ENCODE measurements at regions not wholly inside any gene's neighbourhood (a gene's known extent, or its start where the extent isn't known, plus 50 kb on each side); places are given as distances from the start of the nearest gene placed in this dataset.
A peak's percentile ranks its signal among the peaks of the same experiment; 100 is the strongest.

GRCh38 chr1:193524616-193525015, 338.2 kb upstream of the B3GALT2 start:
- Mint-ChIP-seq H3K9me3 (peaks cover 7% of the 10 kb centered on the region), H3K27ac (no peak overlapping the region), H3K27me3 (no peaks in the 10 kb centered on the region), H3K4me1 (peaks cover 4% of the 10 kb centered on the region), H3K36me3 (ENCODE audit: low read depth) (peaks cover 10% of the 10 kb centered on the region), H3K4me3 (no peak overlapping the region)
- POLR2A ChIA-PET: interaction anchor here (1.1 to 3.2 kb wide), 3 partner anchors 15 to 45 kb away, joined by 3 to 15 read pairs (median 4); no protein-coding TSS in a partner anchor
- no peak for DNase-seq
- CTCF ChIA-PET: no interaction called here

GRCh38 chr1:193524021-193524420, 337.6 kb upstream of the B3GALT2 start:
- POLR2A ChIA-PET: interaction anchor here (1.1 to 3.2 kb wide), 2 partner anchors 16 to 45 kb away, joined by 3 to 15 read pairs; no protein-coding TSS in a partner anchor
- Mint-ChIP-seq H3K4me1 (peaks cover 4% of the 10 kb centered on the region), H3K27me3 (no peaks in the 10 kb centered on the region), H3K36me3 (ENCODE audit: low read depth) (peaks cover 12% of the 10 kb centered on the region), H3K4me3 (no peak overlapping the region), H3K27ac (no peak overlapping the region), H3K9me3 (peaks cover 11% of the 10 kb centered on the region)
- CTCF ChIA-PET: no interaction called here
- no peak for DNase-seq

- Mint-ChIP-seq H3K27me3 (no peaks in the 10 kb centered on the region), H3K27ac (no peak overlapping the region), H3K4me3 (no peak overlapping the region), H3K36me3 (ENCODE audit: low read depth) (peaks cover 7% of the 10 kb centered on the region), H3K9me3 (peaks cover 11% of the 10 kb centered on the region), H3K4me1 (peaks cover 7% of the 10 kb centered on the region)
- ChIA-PET CTCF (no interaction called here), POLR2A (no interaction called here)
- DNase-seq: no peak
These were observed 334.1 kb upstream of the B3GALT2 start for GRCh38 chr1:193520472-193520871.

DNA sequence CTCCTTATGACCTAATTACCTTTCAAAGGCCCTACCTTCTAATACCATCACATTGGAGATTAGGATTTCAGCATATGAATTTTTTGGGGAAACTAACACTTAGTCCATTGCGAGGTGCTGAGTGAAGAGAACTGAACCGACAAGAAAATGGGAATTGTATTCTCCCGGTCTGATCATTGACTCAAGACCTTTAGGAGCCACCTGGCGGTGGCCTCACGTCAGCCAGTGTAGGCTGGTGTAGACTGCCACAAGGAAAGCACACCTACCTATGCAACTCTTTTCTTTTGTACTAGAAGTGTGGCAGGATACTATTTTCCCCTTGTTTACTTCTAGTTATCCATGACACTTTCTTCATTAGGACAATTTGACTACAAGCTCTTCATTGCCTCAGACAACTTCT, 333.5 kb upstream of the B3GALT2 start:
- H3K27me3 Mint-ChIP-seq: no peaks in the 10 kb centered on the region
- no peak overlapping the region for H3K27ac Mint-ChIP-seq
- H3K36me3 Mint-ChIP-seq (ENCODE audit: low read depth): peaks cover 5% of the 10 kb centered on the region
- H3K9me3 Mint-ChIP-seq: peaks cover 11% of the 10 kb centered on the region
- no peak for DNase-seq
- H3K4me1 Mint-ChIP-seq: peaks cover 6% of the 10 kb centered on the region
- H3K4me3 Mint-ChIP-seq: no peak overlapping the region
- POLR2A ChIA-PET: no interaction called here
- CTCF ChIA-PET: no interaction called here

DNA sequence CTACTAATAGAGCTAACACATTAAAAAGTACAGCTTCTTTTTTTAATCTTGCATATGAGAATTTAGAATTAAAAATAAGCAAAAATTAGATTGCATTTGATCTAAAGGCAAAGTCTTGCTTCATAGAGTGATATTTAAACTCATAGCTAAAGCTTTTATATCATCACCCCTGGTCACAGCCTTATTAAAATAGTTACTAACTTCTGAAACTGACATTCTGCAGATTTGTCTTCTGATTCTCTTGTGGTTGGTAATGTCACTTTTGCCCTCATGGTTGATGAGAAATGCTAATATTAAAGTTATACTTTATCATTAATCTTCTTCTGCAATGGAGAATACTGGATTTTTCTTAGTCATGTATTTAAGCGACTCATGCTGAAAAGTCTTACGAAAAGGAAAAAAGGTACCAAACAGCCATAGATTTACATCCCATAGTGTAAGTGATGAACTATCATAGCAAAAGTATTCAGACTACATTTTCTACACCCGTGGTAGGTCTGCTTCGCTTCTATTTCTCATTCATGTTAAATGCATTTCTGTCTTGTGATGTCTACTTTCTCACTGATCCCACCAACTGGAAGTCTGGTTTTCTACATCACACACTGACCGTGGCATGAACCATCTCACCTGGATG, 330.5 kb upstream of the B3GALT2 start:
- DNase-seq: no peak
- ChIA-PET CTCF (no interaction called here), POLR2A (interaction anchor here (1.0 to 1.3 kb wide), 3 partner anchors 9 to 58 kb away, joined by 3 read pairs; no protein-coding TSS in a partner anchor)
- Mint-ChIP-seq H3K27ac (no peak overlapping the region), H3K9me3 (peaks cover 26% of the 10 kb centered on the region), H3K4me1 (peaks cover 6% of the 10 kb centered on the region), H3K4me3 (no peak overlapping the region), H3K27me3 (no peaks in the 10 kb centered on the region), H3K36me3 (ENCODE audit: low read depth) (peaks cover 21% of the 10 kb centered on the region)

GRCh38 chr1:193514397-193514796, 328.0 kb upstream of the B3GALT2 start:
- ChIA-PET POLR2A (no interaction called here), CTCF (no interaction called here)
- no peak for DNase-seq
- Mint-ChIP-seq H3K4me1 (peaks cover 6% of the 10 kb centered on the region), H3K9me3 (peaks cover 25% of the 10 kb centered on the region), H3K27ac (no peak overlapping the region), H3K36me3 (ENCODE audit: low read depth) (peaks cover 25% of the 10 kb centered on the region), H3K4me3 (no peak overlapping the region), H3K27me3 (no peaks in the 10 kb centered on the region)

DNA sequence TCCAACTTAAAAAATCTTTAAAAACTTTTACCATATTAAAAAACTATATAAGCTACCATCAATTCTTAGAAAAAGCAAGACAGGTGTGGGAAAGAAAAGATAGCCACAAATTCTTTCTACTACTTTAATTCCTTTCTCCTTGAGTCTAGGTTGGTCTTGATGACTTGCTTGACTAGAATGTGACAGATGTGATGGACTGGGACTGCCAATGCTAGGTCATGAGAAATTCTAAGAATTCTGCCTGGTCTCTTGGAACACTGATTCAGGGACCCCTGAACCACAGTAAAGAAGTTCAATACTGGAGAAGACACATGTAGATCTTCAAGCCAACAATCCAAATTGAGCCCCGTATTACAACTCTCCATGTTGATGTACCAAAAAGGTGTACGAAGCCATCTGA, 326.6 kb upstream of the B3GALT2 start:
- Mint-ChIP-seq H3K27ac (no peak overlapping the region), H3K27me3 (no peaks in the 10 kb centered on the region), H3K4me3 (no peak overlapping the region), H3K4me1 (peaks cover 6% of the 10 kb centered on the region), H3K36me3 (ENCODE audit: low read depth) (peaks cover 23% of the 10 kb centered on the region), H3K9me3 (peaks cover 22% of the 10 kb centered on the region)
- CTCF ChIA-PET: no interaction called here
- no peak for DNase-seq
- POLR2A ChIA-PET: no interaction called here

DNA sequence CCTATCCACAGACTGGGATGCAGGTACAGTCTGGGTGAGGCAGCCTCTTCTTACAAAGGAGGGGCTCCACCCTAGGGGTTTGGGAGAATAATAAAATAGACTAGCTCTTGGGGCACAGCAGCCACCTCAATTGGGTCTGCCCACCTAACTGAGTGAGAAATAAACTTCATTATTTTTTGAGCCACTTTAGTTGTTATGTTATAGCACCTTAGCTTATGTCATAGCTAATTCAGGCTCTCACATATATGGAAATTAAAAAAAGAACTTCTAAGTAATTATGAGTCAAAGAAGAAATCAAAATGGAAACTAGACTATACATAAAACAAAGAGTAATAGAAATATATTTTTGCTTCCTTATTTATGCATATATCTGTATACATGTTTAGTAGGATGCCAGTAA, 318.5 kb upstream of the B3GALT2 start:
- peaks cover 9% of the 10 kb centered on the region for H3K4me1 Mint-ChIP-seq
- H3K27ac Mint-ChIP-seq: no peak overlapping the region
- H3K9me3 Mint-ChIP-seq: peaks cover 2% of the 10 kb centered on the region
- H3K4me3 Mint-ChIP-seq: no peak overlapping the region
- no peak for DNase-seq
- CTCF ChIA-PET: no interaction called here
- no peaks in the 10 kb centered on the region for H3K27me3 Mint-ChIP-seq
- H3K36me3 Mint-ChIP-seq (ENCODE audit: low read depth): peaks cover 4% of the 10 kb centered on the region
- POLR2A ChIA-PET: no interaction called here

- POLR2A ChIA-PET: no interaction called here
- peaks cover 6% of the 10 kb centered on the region for H3K36me3 Mint-ChIP-seq (ENCODE audit: low read depth)
- H3K9me3 Mint-ChIP-seq: peaks cover 2% of the 10 kb centered on the region
- H3K27ac Mint-ChIP-seq: no peak overlapping the region
- no peaks in the 10 kb centered on the region for H3K4me1 Mint-ChIP-seq
- CTCF ChIA-PET: interaction anchor here (1.2 kb wide), 1 partner anchor 11 kb away, joined by 4 read pairs; no protein-coding TSS in a partner anchor
- no peak for DNase-seq
- H3K4me3 Mint-ChIP-seq: no peak overlapping the region
- no peaks in the 10 kb centered on the region for H3K27me3 Mint-ChIP-seq
These were observed 311.8 kb upstream of the B3GALT2 start for GRCh38 chr1:193498088-193498655.

DNA sequence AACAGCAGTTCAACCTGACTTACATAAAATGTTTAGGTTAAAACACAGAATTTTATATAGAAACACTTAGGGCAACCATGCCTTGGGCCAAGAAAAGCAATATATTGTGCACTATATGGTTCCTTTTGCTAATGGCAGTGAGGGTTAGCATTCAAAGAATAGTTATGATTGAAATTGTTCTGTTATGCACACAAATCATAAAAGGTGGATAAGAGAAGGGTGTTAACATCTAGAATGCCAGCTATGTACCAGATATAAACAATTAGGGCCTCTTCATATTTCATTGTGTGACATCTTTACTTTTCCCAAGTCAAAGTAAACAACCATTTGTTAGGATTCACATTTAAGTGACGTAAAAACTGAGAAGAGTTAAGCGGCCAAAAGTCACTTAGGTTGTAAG, 308.0 kb upstream of the B3GALT2 start:
- no peak overlapping the region for H3K4me3 Mint-ChIP-seq
- peaks cover 10% of the 10 kb centered on the region for H3K9me3 Mint-ChIP-seq
- peaks cover 13% of the 10 kb centered on the region for H3K4me1 Mint-ChIP-seq
- no peak overlapping the region for H3K27ac Mint-ChIP-seq
- ChIA-PET CTCF (no interaction called here), POLR2A (no interaction called here)
- H3K36me3 Mint-ChIP-seq (ENCODE audit: low read depth): peaks cover 33% of the 10 kb centered on the region
- no peaks in the 10 kb centered on the region for H3K27me3 Mint-ChIP-seq
- no peak for DNase-seq

DNA sequence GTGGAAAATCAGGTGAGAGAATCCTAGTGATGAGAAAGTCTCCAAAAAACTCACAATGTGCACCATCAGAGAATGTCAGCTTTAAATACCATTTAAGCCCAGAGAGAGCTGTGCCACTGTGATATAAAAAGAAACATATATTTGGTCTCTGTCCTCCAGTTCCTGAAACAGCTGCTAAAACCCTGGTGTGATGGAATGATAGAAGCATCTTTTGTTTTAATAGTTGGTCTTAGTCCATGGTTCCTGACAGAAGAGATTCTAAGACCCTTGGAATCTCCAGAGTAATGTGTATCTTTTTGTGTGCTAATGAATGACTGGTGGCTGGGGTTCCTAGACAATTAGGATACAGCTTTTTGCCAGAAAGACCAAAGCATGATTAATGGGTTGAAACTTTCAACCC, 302.8 kb upstream of the B3GALT2 start:
- Mint-ChIP-seq H3K27ac (no peak overlapping the region), H3K4me1 (peaks cover 34% of the 10 kb centered on the region), H3K27me3 (no peaks in the 10 kb centered on the region), H3K36me3 (ENCODE audit: low read depth) (peaks cover 63% of the 10 kb centered on the region), H3K4me3 (no peak overlapping the region), H3K9me3 (peaks cover 26% of the 10 kb centered on the region)
- no peak for DNase-seq
- ChIA-PET POLR2A (interaction anchor here (2.1 to 3.1 kb wide), 2 partner anchors 10 to 51 kb away, joined by 8 to 14 read pairs; no protein-coding TSS in a partner anchor), CTCF (interaction anchor here (0.7 to 1.6 kb wide), 2 partner anchors 10 to 58 kb away, joined by 3 read pairs; no protein-coding TSS in a partner anchor)

DNA sequence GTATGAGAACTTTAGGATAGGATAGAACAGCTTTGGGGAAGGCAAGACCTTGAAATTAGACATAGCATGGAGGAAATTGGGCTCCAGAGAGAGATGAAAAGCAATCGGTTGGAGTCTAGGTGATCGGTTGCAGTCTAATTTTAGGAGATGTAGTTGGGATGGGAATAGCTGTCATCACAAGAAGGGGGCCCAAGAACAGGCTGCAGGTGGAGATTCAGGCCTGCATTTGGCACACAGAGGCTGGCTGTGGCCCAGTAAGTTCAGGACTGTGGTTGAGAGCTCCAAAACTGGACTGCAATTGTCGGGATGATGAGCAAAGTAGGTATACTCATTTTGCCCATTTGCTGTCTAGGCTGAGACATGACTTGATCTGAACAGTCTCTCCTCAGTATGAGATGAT, 301.3 kb upstream of the B3GALT2 start:
- CTCF ChIA-PET: interaction anchor here (1.0 to 1.3 kb wide), 2 partner anchors 11 to 13 kb away, joined by 3 to 4 read pairs; no protein-coding TSS in a partner anchor
- Mint-ChIP-seq H3K9me3 (peaks cover 32% of the 10 kb centered on the region), H3K4me3 (no peak overlapping the region), H3K27me3 (no peaks in the 10 kb centered on the region), H3K4me1 (peaks cover 35% of the 10 kb centered on the region), H3K27ac (no peak overlapping the region), H3K36me3 (ENCODE audit: low read depth) (peaks cover 67% of the 10 kb centered on the region)
- POLR2A ChIA-PET: interaction anchor here (0.6 to 3.1 kb wide), 3 partner anchors 52 to 303 kb away, joined by 3 to 14 read pairs (median 4); no protein-coding TSS in a partner anchor
- no peak for DNase-seq

DNA sequence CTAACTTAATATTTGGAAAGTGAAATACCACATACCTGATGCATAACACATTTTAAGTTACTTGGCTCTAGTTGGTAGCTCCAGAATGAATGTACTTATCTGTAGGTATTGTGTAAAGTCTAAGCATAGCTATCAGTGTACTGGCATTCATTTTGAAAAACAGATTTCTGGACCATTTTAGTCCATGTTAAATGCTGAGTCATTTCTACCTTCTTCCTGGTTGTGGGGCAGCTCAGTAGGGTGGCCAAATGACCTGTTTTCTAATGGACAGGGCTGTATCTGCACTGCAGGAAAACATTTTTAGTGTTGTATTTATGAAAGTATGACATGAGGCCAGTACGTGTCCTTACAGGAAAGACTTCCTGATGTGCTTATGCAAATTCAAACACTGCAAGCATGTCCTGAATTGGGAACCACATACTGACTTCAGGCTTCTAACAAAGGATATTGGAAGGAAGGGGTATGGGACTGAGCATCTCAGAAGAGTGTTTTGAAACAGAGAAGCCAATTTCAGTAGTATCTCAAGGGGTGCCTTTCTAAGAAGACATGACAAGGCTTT, 300.3 kb upstream of the B3GALT2 start:
- Mint-ChIP-seq H3K4me1 (peaks cover 35% of the 10 kb centered on the region), H3K9me3 (peaks cover 35% of the 10 kb centered on the region), H3K27me3 (no peaks in the 10 kb centered on the region), H3K27ac (peak overlapping the region; percentile 44), H3K4me3 (no peak overlapping the region), H3K36me3 (ENCODE audit: low read depth) (peaks cover 71% of the 10 kb centered on the region)
- no peak for DNase-seq
- POLR2A ChIA-PET: interaction anchor here (0.7 to 3.1 kb wide), 3 partner anchors 53 to 106 kb away, joined by 3 to 14 read pairs (median 3); no protein-coding TSS in a partner anchor
- CTCF ChIA-PET: interaction anchor here (1.0 to 1.3 kb wide), 2 partner anchors 12 to 14 kb away, joined by 3 to 4 read pairs; no protein-coding TSS in a partner anchor
